Nucleus accumbens (tissue), 56 donors: ENCODE measurements at regions not wholly inside any gene's neighbourhood (a gene's known extent, or its start where the extent isn't known, plus 50 kb on each side); places are given as distances from the start of the nearest gene placed in this dataset.
"Not testable (repeated sequence)": the region's sequence is repeated elsewhere in the genome, so short reads cannot be mapped to it uniquely, and the experiment has no call there.

Experiments
- DNase-seq, 56 donors: peaks; one replicate each; lab custom pipeline; 2025; lab: John Stamatoyannopoulos, UW

DNA sequence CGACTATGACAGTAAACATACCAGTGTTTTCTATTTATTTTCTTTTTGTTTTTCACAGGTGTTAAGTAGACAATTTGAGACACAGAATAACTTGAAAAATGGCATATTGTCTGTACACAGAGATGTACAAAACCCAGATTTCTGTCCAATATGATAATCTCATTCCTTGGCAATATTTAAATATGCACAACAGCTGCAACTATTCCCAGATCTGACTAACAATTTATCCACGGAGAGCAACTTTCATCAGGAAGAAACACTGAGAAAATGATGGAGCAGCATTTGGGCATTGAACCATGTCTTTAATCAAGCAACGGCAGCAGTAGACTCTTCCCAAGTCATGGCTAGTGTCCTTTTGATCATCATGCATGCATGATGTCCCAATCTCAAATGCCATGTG, 452.6 kb downstream of the ZPLD1 start:
- DNase-seq, result no peak

DNA sequence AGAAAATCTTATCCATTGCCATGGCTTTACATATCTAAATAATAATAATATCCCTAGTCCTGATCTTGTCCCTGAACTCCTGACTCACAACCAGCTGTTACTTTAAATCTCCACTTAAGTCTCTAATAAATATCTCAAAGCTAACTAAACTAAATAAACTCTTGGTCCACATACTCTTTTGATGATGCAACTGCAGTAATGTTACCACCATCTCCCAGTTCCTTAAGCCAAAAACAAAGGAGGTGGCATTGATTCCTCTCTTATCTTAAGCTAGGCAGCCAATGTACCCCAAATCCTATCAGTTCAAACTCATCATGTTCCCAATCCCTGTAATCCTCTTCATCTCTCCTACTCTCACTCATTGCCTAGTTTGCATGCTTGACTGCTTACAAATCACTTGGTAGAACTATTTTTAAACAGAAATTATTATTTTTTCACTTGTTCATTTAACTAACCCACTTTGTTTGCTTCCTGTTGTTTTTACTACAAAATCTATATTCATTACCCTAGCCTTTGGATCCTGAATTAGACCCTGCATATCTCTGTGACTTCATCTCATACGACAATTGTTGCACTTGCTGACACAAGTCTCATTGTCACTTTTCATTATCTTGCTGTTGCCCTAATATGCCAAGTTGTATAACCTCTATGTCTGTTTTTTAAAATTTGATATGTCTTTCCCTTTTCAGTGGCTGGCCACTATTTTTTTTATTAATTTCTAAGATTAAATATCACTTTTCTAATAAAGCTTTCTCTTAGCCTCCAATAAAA, 462.2 kb downstream of the ZPLD1 start:
- DNase-seq, result no peak

DNA sequence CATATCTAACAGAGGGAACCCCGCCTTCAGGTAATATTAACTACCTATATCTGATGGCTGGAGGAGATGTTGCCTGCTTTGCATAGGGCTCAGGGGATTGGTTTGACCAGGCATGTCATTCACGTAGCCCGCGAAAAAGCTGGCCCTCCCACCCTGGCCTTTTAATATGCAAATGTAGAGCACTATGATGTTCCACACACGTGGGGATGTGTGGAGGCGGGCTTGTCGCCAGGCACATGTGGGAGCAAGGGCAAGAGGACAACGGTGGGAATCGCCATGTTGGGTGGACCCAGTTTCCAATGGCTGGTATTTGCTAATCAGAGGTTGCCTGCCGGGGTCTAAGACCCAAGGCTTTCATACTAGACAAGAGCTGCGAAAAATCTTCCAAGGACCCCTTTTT, 469.8 kb downstream of the ZPLD1 start:
- no peak for DNase-seq

DNA sequence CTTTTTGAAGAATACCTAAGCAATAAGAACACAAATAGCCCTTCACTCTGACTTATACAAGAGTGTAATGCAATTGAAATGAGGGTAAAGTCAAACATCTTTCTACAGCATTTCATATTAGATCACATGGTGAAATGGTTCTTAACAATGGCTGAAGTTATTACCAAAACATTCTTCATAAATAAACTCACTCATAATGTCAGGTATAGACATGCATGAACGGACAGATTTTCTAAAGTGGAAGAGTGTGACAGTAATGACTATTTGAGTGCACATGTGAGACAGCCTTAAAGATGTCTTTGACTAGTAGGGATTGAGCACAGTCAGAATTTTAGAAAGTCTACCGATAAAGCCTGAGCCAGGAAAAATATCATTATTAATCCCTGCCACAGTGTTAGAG, 471.0 kb downstream of the ZPLD1 start:
- DNase-seq, result no peak

DNA sequence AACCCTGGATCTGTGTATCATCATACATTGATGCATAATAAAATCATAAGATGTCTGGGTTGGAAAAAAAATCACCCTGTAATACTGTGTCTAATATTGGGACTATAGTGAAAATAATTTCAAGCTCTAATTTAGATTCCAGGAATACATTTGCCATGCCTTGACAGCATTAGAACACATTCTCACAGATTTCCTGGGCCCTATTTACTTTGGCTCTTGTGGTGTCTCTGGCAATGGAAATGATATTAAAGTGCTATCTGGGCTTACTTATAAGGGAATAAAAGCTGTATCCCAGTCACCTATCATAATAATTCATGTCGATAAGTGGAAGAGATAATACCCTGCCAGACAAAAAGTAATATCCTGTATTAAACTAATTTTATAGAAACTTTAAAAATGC, 472.0 kb downstream of the ZPLD1 start:
- DNase-seq, result no peak

DNA sequence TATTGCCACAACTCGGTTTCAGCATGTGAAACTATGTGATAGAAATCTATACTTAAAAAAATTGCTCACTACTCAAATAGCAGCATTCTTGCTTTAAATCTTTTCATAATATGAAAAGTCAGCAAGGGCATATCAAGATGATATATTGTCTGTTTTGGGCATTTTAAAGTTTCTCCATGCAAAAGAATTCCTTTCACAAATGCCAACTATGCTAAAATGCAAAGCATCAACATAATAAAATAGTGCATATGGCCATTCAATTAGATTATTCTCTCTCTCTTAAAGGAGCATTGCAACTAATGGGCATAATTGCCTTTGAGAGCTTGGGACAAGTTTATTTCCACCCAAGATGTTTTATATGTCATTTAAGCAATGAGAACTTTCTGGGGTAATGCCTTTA, 475.1 kb downstream of the ZPLD1 start:
- DNase-seq, result no peak

DNA sequence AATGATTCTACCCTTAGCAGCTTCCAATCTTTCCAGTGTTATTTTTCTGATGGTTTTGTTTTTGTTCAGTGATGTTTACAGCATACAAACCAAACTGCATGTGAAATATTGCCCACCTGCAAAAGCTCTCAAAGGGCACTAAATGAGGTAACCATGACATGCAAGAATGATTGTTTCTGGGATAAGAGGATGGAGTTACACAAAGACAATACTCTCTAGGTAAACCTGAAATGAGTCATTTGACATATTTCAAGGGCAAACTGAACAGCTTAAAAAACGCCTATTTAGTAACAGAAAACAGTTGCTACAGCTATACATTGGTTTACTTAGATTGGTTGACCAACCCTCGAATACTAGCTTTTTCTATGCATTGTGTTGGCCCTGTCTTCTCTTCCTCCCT, 481.7 kb downstream of the ZPLD1 start:
- DNase-seq, result no peak

DNA sequence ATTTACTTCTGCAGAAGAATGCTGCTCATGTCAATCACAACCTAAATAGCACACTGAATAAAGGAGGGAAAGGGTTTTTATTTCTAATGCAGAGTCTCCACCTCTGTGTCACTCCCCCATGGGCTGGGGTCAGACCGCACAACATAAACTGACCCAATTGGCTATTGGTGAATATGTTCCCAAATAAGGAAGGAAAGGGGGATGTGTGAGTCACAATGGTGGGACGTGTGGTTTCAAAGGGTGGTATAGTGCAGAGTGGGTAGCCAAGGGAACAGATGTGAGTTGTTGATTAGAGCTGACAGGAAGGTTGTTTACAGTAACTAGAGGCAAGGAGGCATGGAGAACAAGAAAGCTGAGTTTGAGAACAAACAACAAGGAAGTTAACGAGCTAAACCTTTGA, 491.8 kb downstream of the ZPLD1 start:
- no peak for DNase-seq

DNA sequence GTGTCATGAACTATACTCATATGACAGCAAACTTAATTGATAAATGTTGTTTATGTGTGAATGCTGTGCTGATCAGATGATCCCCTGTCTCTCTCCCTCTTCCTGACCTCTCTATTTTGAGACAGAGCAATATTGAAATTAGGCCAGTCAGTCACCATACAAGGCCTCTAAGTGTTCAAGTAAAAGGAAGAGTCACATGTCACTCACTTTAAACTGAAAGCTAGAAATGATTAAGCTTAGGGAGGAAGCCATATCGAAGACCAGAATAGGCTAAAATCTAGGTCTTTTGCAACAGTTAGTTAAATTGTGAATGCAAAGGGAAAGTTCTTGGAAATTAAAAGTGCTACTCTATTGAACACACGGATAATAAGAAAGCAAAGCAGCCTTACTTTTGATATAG, 498.6 kb downstream of the ZPLD1 start:
- DNase-seq, result no peak

DNA sequence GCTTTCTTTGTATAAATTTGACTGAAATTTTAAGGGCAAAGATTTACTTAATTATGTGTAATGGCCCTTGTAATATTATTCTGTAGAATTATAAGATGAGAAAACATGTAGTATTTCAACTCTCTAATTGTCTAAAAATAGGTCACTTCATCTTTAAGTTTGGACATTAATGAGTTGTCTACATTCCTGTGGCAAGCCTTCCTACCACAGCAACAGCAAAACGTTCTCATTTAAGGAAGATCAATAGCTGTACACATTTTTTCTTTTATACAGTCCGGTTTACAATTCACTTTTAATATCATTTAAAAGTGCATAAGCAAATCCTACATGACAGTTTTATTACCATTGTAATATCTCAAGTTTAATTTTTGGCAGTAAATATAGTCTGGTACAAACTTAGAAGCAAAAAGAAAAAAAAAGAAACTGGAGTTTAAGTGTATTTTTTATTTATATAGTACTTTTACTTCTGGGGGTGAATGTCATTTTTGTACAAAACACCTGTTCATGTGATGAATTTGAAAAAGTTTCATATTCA, 501.8 kb downstream of the ZPLD1 start:
- no peak for DNase-seq

DNA sequence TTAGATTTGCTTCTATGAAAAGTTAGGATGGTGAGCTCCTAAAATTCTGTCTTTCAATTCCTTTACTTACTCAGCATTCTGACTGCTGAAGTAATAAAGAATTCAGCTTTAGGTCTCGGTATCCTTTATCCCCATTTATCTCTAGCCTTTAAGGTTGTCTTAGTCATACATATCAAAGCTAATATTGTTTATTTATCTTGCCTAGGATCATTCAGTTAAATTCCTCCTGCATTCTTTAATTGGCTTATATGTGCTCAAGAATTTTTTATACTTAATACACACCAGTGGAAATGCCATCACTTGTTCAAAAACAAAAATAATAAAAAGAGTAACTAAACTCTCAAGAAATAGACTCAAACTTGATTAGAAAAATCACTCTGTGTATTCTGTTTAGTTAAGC, 507.0 kb downstream of the ZPLD1 start:
- DNase-seq, result no peak

DNA sequence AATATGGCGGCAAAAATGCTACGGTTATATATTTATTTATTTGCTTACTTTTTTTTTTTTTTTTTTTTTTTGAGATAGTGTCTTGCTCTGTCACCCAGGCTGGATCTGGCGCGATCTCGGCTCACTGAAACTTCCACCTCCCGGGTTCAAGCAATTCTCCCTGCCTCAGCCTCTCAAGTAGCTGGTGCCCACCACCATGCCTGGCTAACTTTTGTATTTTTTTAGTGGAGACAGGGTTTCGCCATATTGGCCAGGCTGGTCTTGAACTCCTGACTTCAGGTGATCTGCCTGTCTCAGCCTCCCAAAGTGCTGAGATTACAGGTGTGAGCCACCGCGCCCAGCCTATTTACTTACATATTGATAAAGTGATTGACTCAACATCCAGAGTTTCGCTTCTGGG, 511.6 kb downstream of the ZPLD1 start:
- DNase-seq, result not testable (repeated sequence)

DNA sequence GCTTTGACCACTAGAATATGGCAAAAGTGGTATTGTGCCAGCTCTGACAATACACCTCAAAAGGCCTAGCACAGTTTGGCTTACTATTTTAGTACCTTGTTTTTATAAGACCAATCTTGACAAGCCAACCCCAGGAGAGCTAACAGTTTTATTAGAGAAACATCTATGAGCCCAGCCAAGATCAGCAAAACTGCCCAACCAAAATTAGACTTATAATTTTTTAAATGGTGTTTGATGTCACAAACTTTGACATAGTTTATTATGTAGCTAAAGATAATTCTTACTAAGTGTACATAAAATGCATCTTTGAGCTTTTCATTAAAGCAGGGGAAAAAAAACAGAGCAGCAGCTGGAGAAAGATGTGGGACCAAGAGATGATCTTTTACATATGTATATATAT, 537.5 kb downstream of the ZPLD1 start:
- no peak for DNase-seq

DNA sequence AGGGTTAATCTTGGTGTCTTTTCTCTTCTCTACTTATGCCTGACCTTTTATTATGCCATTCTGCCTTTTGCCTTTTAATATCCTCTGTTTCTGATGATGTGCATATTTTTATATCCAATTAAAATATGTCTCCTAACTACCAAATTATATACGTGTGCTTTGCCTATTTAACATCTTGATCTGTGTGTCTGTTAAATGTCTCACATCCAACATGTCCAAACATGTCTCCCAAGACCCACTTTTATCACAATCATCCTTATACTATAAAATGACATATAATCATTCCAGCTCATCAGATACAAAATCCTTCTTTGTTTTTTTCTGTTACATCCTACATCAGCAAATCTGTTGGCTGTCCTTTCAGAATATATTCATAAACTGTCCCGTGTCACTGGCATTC, 539.5 kb downstream of the ZPLD1 start:
- DNase-seq, result no peak

DNA sequence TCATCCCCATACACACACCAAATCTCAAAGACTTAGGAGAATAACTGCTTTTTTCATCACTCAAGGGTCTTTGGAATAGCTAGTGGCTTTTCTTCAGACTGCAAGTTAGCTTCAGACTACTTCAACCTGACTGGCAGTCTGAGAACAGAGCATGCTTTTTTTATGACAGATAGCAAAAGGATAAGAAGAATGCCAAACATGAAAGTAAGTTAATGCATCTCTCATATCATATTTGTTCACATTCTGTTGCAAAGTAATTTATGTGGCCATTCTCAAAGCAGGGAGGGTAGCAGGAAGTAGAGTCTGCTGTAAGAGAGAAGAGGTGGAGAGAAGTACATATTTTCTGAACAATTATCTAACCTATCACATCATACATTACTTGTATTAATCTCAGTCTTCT, 544.4 kb downstream of the ZPLD1 start:
- DNase-seq, result no peak

DNA sequence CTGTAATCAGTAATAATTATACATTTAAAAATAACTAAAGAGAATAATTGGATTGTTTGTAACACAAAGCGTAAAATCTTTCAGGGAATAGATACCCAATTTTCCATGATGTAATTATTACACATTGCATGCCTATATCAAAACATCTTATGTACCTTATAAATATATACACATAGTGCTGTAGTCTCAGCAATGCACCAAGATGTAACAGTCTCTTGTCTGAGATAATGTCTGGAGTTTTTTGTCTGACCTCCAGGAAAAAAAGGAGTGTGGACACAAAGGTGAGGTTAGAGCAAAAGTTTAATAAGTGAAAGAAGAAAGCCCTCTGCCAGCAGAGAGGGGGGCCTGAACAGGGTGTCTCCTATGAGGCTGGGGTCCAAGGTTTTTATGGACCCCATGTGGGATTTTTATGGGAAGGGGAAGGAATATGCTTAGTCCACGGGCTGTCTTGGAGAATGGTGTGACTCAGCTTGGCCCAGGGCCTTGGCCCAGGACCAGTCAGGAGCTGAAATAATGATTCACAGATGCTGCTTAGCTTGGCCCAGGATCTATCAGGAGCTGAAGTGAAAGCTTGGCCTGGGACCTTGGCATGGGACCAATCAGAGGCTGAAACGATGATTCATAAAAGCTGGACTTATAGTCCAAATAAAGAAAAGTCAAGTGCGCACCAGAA, 545.0 kb downstream of the ZPLD1 start:
- DNase-seq, result peak in 1 of 56 donors; percentile 2

DNA sequence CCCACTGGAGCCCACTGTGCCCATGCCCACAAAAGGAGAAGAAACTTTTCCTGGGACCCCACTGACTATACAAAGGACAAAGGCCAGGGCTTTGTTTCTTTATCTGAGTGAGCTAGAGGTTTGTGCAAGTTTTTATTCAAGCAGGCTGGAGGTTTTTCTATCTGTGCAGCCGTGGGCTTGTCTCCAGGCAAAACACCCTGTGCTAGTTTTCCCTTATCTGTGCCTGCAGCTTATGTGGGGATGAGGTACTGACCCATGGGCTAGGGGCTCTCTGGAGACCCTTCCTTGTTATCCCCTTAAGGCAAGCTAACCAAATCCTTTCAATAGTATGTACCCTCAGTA, 545.5 kb downstream of the ZPLD1 start:
- DNase-seq, result no peak

DNA sequence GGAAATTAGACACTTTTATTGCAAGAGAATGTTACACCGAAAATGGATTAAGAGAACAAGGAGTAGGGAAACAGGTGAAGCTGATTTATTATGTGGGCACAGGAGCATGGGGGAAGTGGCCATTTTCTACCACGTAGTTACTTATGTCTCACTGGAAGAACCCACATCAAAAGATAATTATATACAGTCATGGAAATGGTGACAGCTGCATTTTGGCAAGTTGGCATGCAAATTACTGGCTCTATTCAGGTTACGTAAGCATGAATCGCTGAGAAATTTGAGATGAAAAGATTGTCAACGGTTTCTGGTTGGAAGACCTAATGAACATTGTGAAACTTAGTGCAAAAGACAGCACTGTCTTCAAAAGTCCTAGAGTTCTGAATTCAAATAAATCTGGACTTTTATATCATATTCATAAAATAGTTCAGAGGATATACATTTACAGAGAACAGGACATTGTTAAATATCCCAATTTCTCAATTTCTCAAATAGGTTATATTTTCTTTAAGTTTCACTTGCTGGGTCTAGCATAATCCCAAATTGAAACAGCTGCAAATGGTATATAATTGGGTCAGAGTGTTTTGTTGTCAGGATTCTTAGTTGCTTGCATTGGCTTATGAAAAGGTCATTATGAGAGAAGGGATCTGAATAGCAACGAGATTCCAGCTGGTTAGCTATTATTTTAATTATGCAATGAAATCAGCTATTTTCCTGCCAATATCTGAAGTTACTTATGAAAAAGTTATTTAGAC, 567.8 kb downstream of the ZPLD1 start:
- DNase-seq, result no peak

DNA sequence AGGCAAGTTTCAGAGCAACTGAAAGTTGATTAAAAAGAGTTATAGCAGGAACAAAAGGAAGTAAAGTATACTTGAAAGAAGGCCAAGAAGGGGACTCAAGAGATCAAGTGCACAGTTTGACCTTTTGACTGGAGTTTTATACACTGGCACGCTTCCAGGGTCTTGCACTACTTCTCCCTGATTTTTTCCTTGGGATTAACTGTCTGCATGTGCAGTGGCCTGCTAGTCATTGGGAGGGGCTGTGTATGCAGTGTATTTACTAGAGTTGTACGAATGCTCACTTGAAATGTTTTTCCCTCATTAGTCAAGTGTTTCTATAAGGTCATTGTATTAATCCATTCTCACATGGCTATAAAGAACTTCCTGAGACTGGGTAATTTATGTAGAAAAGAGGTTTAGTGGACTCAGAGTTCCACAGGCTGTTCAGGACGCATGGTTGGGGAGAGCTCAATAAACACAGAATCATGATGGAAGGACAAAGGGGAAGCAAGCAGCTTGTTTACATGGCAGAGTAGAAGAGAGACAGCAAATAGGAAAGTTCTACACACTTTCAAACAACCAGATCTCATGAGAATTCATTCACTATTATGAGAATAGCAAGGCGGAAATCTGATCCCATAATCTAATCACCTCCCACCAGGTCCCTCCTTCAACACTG, 571.8 kb downstream of the ZPLD1 start:
- DNase-seq, result no peak

DNA sequence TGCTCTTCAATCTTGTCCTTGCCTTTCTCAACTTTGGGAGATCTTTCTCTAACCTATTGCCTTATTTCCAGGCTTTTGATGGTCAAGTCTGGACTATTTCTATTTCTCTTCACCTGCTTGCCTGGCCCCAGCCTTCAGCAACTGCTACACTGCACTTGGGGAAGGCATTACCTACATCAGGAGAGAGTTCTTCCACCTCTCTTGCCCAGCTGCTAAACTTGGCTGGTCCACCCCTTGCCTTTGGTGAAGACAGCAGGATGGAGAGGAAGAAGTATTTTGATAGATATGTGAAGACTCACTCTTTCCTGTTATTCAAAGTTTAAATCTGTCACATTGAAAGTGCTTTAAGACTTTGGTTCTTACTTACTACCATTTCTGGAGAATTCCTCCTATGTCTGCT, 574.8 kb downstream of the ZPLD1 start:
- no peak for DNase-seq

DNA sequence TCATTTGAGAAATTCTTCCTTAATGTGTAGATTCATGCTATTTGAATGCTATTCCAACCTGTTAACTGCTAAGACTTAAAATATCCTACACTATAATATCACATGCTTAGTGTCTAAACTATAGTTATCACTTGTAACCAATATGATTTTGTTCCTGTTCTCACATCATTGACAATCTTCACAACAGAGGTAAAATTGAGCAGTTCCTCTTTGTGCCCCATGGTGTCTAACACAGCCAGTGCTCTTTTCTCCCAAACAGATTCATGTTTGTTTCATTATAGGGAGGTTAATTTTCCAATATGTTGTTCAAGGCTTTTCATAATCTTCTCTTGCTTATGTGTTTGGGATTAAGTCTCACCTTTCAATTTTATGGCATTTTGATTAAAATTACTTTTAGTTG, 591.1 kb downstream of the ZPLD1 start:
- DNase-seq, result no peak
